NCI-H128 (cell line): ENCODE measurements at regions not wholly inside any gene's neighbourhood (a gene's known extent, or its start where the extent isn't known, plus 50 kb on each side); places are given as distances from the start of the nearest gene placed in this dataset.

Source experiments
- DNase-seq: peaks from one replicate; lab custom pipeline; 2025; ENCODE audit not compliant: unreplicated experiment; lab: John Stamatoyannopoulos, UW

DNA sequence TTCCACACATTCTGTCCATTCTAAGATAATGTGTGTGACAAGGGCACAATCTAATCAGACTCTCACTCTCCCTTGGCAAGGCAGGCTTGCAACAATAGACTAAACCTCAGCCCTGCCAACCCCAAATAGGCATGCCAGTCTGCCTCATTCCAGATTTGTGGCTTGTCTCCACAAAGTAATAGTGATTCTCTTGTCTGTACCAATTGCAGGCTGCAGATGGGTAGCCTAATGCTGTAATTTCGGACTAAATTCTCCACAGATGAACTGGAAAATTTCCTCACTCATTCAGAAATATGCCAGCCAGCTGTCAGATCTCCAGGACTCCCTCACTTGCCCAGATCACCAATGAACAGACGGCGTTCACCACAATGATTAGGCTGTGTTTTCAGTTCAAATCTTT lies 413.6 kb downstream of the ELAVL2 start:
- DNase-seq, result no peak

GRCh38 chr9:23413541-23413940 lies 412.5 kb downstream of the ELAVL2 start:
- DNase-seq, result no peak

DNA sequence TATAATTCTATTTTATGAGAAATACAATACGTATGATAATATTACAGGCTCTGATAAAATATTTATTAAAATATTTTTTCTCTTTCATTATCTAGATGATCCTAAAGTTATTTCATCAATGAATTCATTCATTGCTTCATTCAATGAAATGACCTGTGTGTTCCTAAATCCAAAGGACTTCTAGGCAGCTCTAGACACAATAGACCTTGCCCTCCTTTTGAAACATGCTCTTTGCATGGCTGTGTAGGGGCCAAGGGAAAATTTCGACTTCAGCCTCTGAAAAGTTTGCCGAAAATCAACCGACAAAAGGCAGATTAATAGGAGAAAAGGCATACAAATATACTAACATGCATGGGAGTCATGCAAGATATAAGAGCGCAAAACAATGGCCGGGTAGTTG lies 402.0 kb downstream of the ELAVL2 start:
- no peak for DNase-seq

GRCh38 chr9:23426144-23426543 lies 399.9 kb downstream of the ELAVL2 start:
- no peak for DNase-seq

DNA sequence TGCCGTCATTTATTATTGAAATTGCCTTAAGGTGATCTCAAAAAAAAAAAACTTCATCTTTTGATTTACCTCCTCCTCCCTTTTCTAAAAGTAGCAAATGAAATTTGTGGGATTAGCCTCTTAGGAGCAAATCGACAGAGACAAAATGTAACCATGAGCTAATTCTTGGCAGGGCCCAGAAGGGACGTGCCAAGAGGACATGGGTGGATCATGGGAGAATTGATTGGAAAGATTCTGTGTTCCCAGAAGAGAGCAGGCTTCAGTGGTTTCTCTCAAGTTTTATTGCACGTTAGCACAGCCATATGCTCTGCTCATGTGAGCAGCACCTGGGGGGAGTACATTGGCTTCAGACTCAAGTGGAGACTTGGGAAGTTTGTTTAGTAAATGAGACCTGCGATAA lies 394.6 kb downstream of the ELAVL2 start:
- peak; percentile 8 for DNase-seq

DNA sequence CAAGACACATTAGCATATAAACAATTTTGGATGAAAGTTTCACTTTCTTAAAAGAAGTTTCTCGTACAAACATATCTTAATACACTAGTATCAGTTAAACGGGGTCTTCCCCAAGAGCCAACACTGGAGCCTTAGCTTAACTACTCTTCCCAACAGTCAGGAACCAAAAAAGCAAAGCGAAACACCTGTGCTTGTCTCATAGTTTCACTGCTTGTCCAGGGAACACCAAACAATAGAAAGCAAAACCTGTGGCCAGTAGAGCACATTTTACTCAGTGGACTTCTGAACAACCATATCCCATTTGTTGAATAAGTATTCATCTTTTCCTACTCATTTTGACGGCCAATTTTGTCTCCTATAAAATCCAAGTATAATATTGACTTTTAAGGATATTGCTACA lies 391.4 kb downstream of the ELAVL2 start:
- no peak for DNase-seq

DNA sequence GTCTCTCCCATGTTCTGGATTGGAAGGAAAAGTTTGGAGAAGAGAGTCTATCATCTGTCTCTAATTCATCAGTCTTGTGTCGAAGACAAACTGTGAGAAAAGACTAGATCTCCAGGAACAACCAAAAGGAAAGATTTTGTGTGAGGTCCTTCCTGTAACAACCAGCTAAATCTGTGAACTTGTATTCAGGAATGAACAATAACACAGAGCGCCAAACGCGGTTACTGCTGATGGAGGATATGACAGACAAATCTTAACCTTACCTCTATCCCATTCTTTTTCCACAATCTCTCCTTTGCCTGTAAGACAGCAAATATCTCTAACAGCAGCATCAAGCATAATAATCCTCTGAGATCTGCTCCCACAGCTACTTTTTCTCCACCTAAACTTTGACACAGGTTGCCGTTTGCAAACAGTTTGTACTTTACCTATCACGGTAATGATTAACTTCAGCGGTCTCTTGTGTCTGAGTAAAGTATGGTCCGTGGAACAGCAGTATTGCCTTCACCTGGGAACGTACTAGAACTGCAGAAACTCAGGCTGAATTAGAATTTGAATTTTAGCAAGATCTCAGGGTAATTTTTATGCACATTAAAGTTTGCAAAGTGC lies 387.6 kb downstream of the ELAVL2 start:
- DNase-seq, result no peak

- no peak for DNase-seq
These were observed 384.8 kb downstream of the ELAVL2 start for GRCh38 chr9:23441275-23441674.

- DNase-seq, result no peak
These were observed 381.4 kb downstream of the ELAVL2 start for GRCh38 chr9:23444658-23445057.

DNA sequence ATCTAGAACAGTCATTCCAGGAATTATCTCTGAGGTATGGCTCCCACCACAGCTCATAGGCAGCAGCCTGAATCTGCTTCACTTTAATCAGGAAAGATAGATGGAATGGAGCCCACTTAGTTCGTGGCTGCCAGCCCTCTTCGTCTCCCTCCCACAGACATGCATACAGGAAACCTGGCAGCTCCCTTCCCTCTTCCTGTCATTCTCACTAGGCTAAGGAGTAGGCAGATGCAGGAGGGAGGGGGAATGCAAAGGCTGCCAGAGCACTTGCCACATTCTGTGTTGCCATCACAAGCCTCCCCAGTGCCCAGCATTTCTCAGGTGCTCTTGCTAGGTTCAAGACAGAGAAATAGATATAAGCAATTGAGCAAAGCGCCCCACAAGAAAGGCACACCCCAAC lies 378.9 kb downstream of the ELAVL2 start:
- DNase-seq, result no peak

DNA sequence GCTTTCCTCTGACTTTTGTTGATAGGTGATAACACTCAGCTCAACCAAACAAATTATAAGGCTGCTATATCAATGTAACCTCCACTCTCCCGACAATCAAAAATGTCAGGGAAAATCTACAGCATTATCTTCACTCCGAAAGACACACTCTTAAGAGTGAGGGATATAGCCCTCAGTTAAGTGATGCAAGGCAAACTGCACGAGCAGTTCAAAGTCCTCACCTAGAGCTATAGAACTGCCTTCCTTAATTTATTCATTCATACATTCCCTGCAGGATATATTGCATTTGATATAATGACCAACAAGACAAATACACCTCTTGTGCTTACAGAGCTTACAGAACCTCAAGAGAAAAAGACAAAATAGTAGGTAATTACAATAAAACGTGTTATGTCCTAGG lies 378.1 kb downstream of the ELAVL2 start:
- no peak for DNase-seq

GRCh38 chr9:23451802-23452418 lies 374.1 kb downstream of the ELAVL2 start:
- DNase-seq, result no peak

DNA sequence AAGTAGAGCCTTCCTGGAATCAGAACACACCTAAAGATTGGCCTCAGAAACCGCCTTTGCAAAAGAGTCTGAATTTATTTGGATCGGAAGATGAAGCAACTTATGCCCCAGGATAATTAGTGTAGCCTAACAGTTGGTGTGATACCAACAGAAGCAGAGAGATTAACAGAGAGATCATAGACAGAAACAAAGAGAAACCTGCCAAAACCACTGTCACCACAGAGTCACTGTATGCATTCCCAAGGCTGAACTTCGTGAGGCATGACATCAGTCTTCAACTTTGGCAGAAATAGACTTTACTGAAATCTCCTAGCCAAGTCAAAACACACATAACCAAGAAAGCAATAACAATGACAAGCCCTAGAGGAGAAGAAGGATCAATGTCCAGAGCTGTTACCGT lies 361.8 kb downstream of the ELAVL2 start:
- no peak for DNase-seq

DNA sequence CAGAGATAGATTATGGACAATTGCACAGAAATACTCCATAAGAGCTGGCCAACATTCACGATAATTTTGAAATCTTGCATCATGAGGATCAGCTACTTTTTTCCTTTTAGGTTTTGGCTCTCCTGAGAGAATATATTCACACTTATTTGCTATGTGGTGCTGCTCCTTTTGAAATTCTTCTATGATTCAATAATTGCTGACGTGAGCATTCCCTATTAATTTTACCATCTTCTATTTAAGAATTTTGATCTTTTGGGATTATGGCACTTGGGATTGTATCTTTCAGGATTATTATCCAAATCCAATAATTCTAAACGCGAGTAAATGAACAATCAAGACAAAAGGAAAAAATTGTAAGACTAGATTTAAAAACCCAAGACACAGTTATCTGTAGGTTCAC lies 358.8 kb downstream of the ELAVL2 start:
- DNase-seq, result no peak

- DNase-seq, result no peak
These were observed 348.1 kb downstream of the ELAVL2 start for GRCh38 chr9:23477908-23478307.

DNA sequence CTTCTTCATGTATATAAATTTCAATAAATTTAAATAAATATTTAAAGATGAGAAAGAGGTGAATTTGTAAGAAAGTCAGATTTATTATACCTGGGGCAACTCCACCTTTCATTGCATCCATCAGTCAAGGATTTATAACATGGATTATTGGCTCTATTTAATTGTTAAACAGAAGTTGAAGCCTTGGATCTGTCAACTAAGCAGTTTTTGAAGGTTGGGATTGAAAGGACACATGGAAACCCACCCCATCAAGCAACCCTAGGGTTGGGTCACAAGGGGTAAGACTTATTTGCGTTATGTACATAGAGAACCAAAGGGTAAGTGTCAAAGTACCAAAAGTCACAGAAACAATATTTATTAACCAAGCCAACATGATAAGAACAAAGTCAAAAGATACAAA lies 342.5 kb downstream of the ELAVL2 start:
- no peak for DNase-seq

GRCh38 chr9:23492126-23493002 lies 333.7 kb downstream of the ELAVL2 start:
- DNase-seq, result no peak

- DNase-seq, result no peak
These were observed 332.8 kb downstream of the ELAVL2 start for GRCh38 chr9:23493219-23493618.

GRCh38 chr9:23496489-23497136 lies 329.4 kb downstream of the ELAVL2 start:
- DNase-seq, result no peak

- DNase-seq, result no peak
These were observed 328.9 kb downstream of the ELAVL2 start for GRCh38 chr9:23497137-23497504.

GRCh38 chr9:23502004-23502403 lies 324.0 kb downstream of the ELAVL2 start:
- no peak for DNase-seq

- no peak for DNase-seq
These were observed 303.1 kb downstream of the ELAVL2 start for GRCh38 chr9:23522952-23523351.
